H1 (cell line): ENCODE measurements at regions not wholly inside any gene's neighbourhood (a gene's known extent, or its start where the extent isn't known, plus 50 kb on each side); places are given as distances from the start of the nearest gene placed in this dataset.

Experiments used
- CTCF ChIA-PET: fragments of 300-600 bp; sonication (Branson Sonifier 250); formaldehyde crosslinking; loops from one replicate; lab custom pipeline; 2021; ENCODE audit not compliant: partially characterized antibody; lab: Charles Lee
- POLR2A ChIA-PET: fragments of 300-600 bp; sonication (Branson Sonifier 250); formaldehyde crosslinking; loops from one replicate; lab custom pipeline; 2021; ENCODE audit warnings: inconsistent platforms; ENCODE audit not compliant: partially characterized antibody; lab: Charles Lee
- DNase-seq, 2 experiments: peaks; one replicate each; pipeline versions ENCODE4 v3.0.0 to v3.0.0-alpha.2; 2010 to 2022; ENCODE audit warnings: low spot score in 2 of 2, low read depth in 1 of 2, mixed read lengths in 1 of 2
- FAIRE-seq: peaks from 2 replicates; lab custom pipeline; 2011; peaks lifted over from hg19 to GRCh38; lab: Jason Lieb, UNC
- H2AFZ ChIP-seq: 2 replicates; pipeline ENCODE4 v1.8.1; 2012; ENCODE audit warnings: low read length, inconsistent platforms
- H2AK5ac ChIP-seq: 2 replicates; pipeline ENCODE4 v1.6.1; 2013; ENCODE audit warnings: low read depth, low read length
- H2BK120ac ChIP-seq: replicated peaks from 2 replicates; pipeline ENCODE3; 2013; ENCODE audit warnings: low read depth, low read length, inconsistent platforms
- H2BK12ac ChIP-seq: 2 replicates; pipeline ENCODE4 v1.6.1; 2013; ENCODE audit warnings: low read depth, low read length
- H2BK15ac ChIP-seq: 2 replicates; pipeline ENCODE4 v1.6.1; 2013; ENCODE audit warnings: low read length
- H2BK20ac ChIP-seq: 2 replicates; pipeline ENCODE4 v1.6.1; 2013; ENCODE audit warnings: low read length
- H2BK5ac ChIP-seq: 2 replicates; pipeline ENCODE4 v1.6.1; 2013; ENCODE audit warnings: low read depth, low read length
- H3K14ac ChIP-seq: 2 replicates; pipeline ENCODE4 v1.6.1; 2013; ENCODE audit warnings: inconsistent platforms; ENCODE audit not compliant: insufficient read length
- H3K18ac ChIP-seq: 2 replicates; pipeline ENCODE4 v1.6.1; 2013; ENCODE audit warnings: low read length; ENCODE audit errors: extremely low read depth
- H3K23ac ChIP-seq: 2 replicates; pipeline ENCODE4 v1.6.1; 2013; ENCODE audit warnings: inconsistent platforms; ENCODE audit not compliant: insufficient read length
- H3K23me2 ChIP-seq: 2 replicates; pipeline ENCODE4 v1.6.1; 2013; ENCODE audit warnings: low read depth, low read length
- H3K27ac ChIP-seq: 2 replicates; pipeline ENCODE4 v1.6.1; 2011; ENCODE audit warnings: low read depth, low read length, inconsistent platforms
- H3K27me3 ChIP-seq, 4 experiments: replicated peaks in 1 of 4; 1 replicate in 1 of 4; 2 replicates in 3 of 4; pipeline versions ENCODE4 v1.6.1 to v1.8.1; 2011 to 2013; ENCODE audit warnings: low read length in 3 of 4, mild to moderate bottlenecking in 3 of 4, inconsistent platforms in 2 of 4, mixed read lengths in 2 of 4, moderate library complexity in 1 of 4; ENCODE audit not compliant: control insufficient read depth in 3 of 4, insufficient read depth in 3 of 4; ENCODE audit errors: extremely low read depth in 1 of 4
- H3K36me3 ChIP-seq, 4 experiments: 2 replicates each; pipeline versions ENCODE4 v1.6.1 to v1.8.1; 2011 to 2013; ENCODE audit warnings: mild to moderate bottlenecking in 4 of 4, low read length in 3 of 4, moderate library complexity in 2 of 4, control low read depth in 1 of 4, inconsistent platforms in 1 of 4; ENCODE audit not compliant: insufficient read depth in 4 of 4, control insufficient read depth in 2 of 4
- H3K4ac ChIP-seq: replicated peaks from 2 replicates; pipeline ENCODE3; 2013; ENCODE audit warnings: low read length, low read depth, mixed read lengths, inconsistent platforms; ENCODE audit not compliant: insufficient read length
- H3K4me1 ChIP-seq, 4 experiments: replicated peaks in 1 of 4; 1 replicate in 1 of 4; 2 replicates in 3 of 4; pipeline versions ENCODE4 v1.6.1 to v1.8.1; 2011 to 2013; ENCODE audit warnings: low read length in 3 of 4, inconsistent platforms in 2 of 4, mixed read lengths in 1 of 4; ENCODE audit not compliant: insufficient read depth in 4 of 4, control insufficient read depth in 3 of 4
- H3K4me2 ChIP-seq, 2 experiments: 2 replicates each; pipeline versions ENCODE4 v1.6.1 to v1.8.1; 2011 to 2013; ENCODE audit warnings: low read depth in 2 of 2, low read length in 2 of 2, control low read depth in 1 of 2, inconsistent platforms in 1 of 2, mild to moderate bottlenecking in 1 of 2; ENCODE audit not compliant: insufficient read depth in 1 of 2
- H3K4me3 ChIP-seq, 4 experiments: fragments of 200-600, 300-600 bp in 1 of 4; sonication (generic), shearing (Covaris generic), sonication (Bioruptor Twin) in 1 of 4; 2 replicates each; pipeline versions ENCODE4 v1.5.1 to v1.8.1; 2011 to 2016; ENCODE audit warnings: low read length in 4 of 4, low read depth in 3 of 4, control low read depth in 2 of 4, inconsistent platforms in 2 of 4, mild to moderate bottlenecking in 2 of 4, mixed read lengths in 1 of 4, moderate library complexity in 1 of 4; ENCODE audit not compliant: insufficient read depth in 2 of 4; ENCODE audit errors: extremely low read depth in 1 of 4
- H3K56ac ChIP-seq: replicated peaks from 2 replicates; pipeline ENCODE3; 2013; ENCODE audit warnings: low read depth, mild to moderate bottlenecking, mixed read lengths, low read length, inconsistent platforms; ENCODE audit not compliant: insufficient read length
- H3K79me1 ChIP-seq: 2 replicates; pipeline ENCODE4 v1.6.1; 2013; ENCODE audit warnings: low read depth, low read length, control low read depth
- H3K79me2 ChIP-seq, 2 experiments: 2 replicates each; pipeline versions ENCODE4 v1.6.1 to v1.8.1; 2012 to 2013; ENCODE audit warnings: low read length in 2 of 2, mild to moderate bottlenecking in 2 of 2, inconsistent platforms in 1 of 2; ENCODE audit not compliant: insufficient read depth in 2 of 2, control insufficient read depth in 1 of 2
- H3K9ac ChIP-seq, 4 experiments: replicated peaks in 1 of 4; 1 replicate in 1 of 4; 2 replicates in 3 of 4; pipeline versions ENCODE4 v1.6.1 to v1.8.1; 2011 to 2013; ENCODE audit warnings: low read depth in 3 of 4, low read length in 3 of 4, control low read depth in 2 of 4, mild to moderate bottlenecking in 2 of 4, moderate library complexity in 2 of 4, inconsistent platforms in 1 of 4; ENCODE audit errors: extremely low read depth in 1 of 4
- H3K9me3 ChIP-seq, 2 experiments: 2 replicates each; pipeline versions ENCODE4 v1.6.1 to v1.8.1; 2012 to 2013; ENCODE audit warnings: mild to moderate bottlenecking in 2 of 2, moderate library complexity in 2 of 2, control low read depth in 1 of 2, inconsistent platforms in 1 of 2, low read depth in 1 of 2, low read length in 1 of 2, mixed read lengths in 1 of 2; ENCODE audit not compliant: insufficient read depth in 2 of 2
- H4K20me1 ChIP-seq, 2 experiments: replicated peaks in 1 of 2; 2 replicates each; pipeline versions ENCODE3 to v1.8.1; 2011 to 2013; ENCODE audit warnings: inconsistent platforms in 2 of 2, low read length in 2 of 2, mild to moderate bottlenecking in 1 of 2; ENCODE audit not compliant: insufficient read depth in 2 of 2, control insufficient read depth in 1 of 2
- H4K5ac ChIP-seq: 2 replicates; pipeline ENCODE4 v1.6.1; 2013; ENCODE audit warnings: low read length, low read depth, mixed read lengths, inconsistent platforms; ENCODE audit not compliant: insufficient read length
- H4K8ac ChIP-seq: 2 replicates; pipeline ENCODE4 v1.8.0; 2013; ENCODE audit warnings: mild to moderate bottlenecking, moderate library complexity, low read length, inconsistent platforms; ENCODE audit not compliant: insufficient read depth; ENCODE audit errors: extremely low read depth
- H4K91ac ChIP-seq: replicated peaks from 2 replicates; pipeline ENCODE3; 2013; ENCODE audit warnings: low read length, mixed read lengths, inconsistent platforms; ENCODE audit not compliant: insufficient read length
- CEBPB ChIP-seq: IDR thresholded peaks from 2 replicates; pipeline ENCODE4 v1.6.1; 2012; ENCODE audit warnings: low read depth, low read length
- CREB1 ChIP-seq: IDR thresholded peaks from 2 replicates; pipeline ENCODE4 v1.6.1; 2012; ENCODE audit warnings: inconsistent platforms
- EP300 ChIP-seq, 2 experiments: IDR thresholded peaks; 1 replicate in 1 of 2; 2 replicates in 1 of 2; pipeline ENCODE4 v1.6.1; 2011 to 2012; ENCODE audit warnings: low read depth in 2 of 2, low read length in 2 of 2, mild to moderate bottlenecking in 2 of 2, borderline replicate concordance in 1 of 2, inconsistent platforms in 1 of 2, moderate library complexity in 1 of 2
- FOSL1 ChIP-seq: IDR thresholded peaks from 2 replicates; pipeline ENCODE4 v1.6.1; 2011; ENCODE audit warnings: mild to moderate bottlenecking, low read depth, low read length, moderate library complexity; ENCODE audit not compliant: insufficient read depth
- GABPA ChIP-seq: IDR thresholded peaks from 2 replicates; pipeline ENCODE4 v1.6.1; 2011; ENCODE audit warnings: mild to moderate bottlenecking, low read length, moderate library complexity, borderline replicate concordance; ENCODE audit not compliant: insufficient read depth
- JUN ChIP-seq: IDR thresholded peaks from 2 replicates; pipeline ENCODE4 v1.6.1; 2011; ENCODE audit warnings: low read depth, mild to moderate bottlenecking, improper control_type of control experiment, low read length
- JUND ChIP-seq: IDR thresholded peaks from 2 replicates; pipeline ENCODE4 v1.6.1; 2011; ENCODE audit warnings: mild to moderate bottlenecking, improper control_type of control experiment, low read length
- KDM5A ChIP-seq: fragments of 200-600 bp; IDR thresholded peaks from 2 replicates; pipeline ENCODE4 v1.7.1; 2012; ENCODE audit warnings: mild to moderate bottlenecking, low read length, inconsistent platforms, mixed read lengths
- SIN3A ChIP-seq, 2 experiments: IDR thresholded peaks in 1 of 2; conservative IDR thresholded peaks in 1 of 2; 2 replicates each; pipeline ENCODE4 v1.6.1; 2011 to 2012; ENCODE audit warnings: low read length in 2 of 2, improper control_type of control experiment in 1 of 2, low read depth in 1 of 2, mild to moderate bottlenecking in 1 of 2
- SIRT6 ChIP-seq: IDR thresholded peaks from one replicate; pipeline ENCODE4 v1.7.1; 2012; ENCODE audit warnings: low read length, inconsistent platforms
- SUZ12 ChIP-seq: fragments of 200-600 bp; sonication (generic); IDR thresholded peaks from 2 replicates; pipeline ENCODE4 v1.6.1; 2012; ENCODE audit warnings: mild to moderate bottlenecking, inconsistent platforms, low read length, moderate library complexity, mixed read lengths
- ZNF274 ChIP-seq: IDR thresholded peaks from 2 replicates; pipeline ENCODE4 v1.7.0; 2012; ENCODE audit warnings: low read length, borderline replicate concordance; ENCODE audit errors: extremely low read depth

DNA sequence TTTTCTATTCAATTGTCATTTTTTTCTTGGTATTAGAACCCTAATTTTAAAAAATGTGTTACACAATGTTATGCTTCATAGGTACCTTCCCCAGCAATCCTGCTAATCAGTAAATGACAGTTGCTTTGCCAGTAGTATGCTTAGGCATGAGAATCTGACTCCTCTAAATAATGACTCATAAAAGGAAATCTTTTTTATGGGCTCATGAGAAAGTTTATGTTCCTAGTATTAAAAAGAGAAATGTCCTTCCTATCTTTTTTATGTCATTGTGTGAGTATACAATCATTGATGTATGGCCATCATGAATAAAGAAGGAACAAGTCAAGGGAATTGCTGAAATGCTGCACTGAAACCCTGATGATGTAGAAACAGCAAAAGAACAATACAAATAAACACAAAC is 1237.7 kb upstream of the PCDH20 start:
- FAIRE-seq: no peak
- POLR2A ChIA-PET: no interaction called here
- no peak overlapping the region for H2BK12ac ChIP-seq
- no peak for TF ChIP-seq EP300 (IDR thresholded peaks at IDR 0.05; ENCODE audit: borderline replicate concordance in 1 of 2, low read depth in 2 of 2, low read length in 2 of 2)
- no peak for TF ChIP-seq CREB1
- no peak for TF ChIP-seq FOSL1
- no peak for TF ChIP-seq JUND
- TF ChIP-seq KDM5A: no peak
- TF ChIP-seq JUN: no peak
- no peak for TF ChIP-seq SUZ12
- TF ChIP-seq SIN3A (conservative IDR thresholded peaks at IDR 0.05 in 1 of 2, IDR thresholded peaks at IDR 0.05 in 1 of 2; ENCODE audit: low read depth in 1 of 2, low read length in 2 of 2): no peak
- no peak for TF ChIP-seq CEBPB
- TF ChIP-seq GABPA: no peak
- TF ChIP-seq ZNF274: no peak
- no peak for TF ChIP-seq SIRT6

More for the DNA sequence above, 1237.7 kb upstream of the PCDH20 start:
- no peak overlapping the region for H2BK120ac ChIP-seq
- H4K20me1 ChIP-seq: no peaks in the 10 kb centered on the region
- DNase-seq: no peak
- H2AFZ ChIP-seq: no peak overlapping the region
- no peak overlapping the region for H4K5ac ChIP-seq
- no peak overlapping the region for H3K23ac ChIP-seq
- H3K36me3 ChIP-seq: no peaks in the 10 kb centered on the region
- H3K14ac ChIP-seq: no peak overlapping the region
- H3K4ac ChIP-seq: no peak overlapping the region
- no peaks in the 10 kb centered on the region for H3K4me1 ChIP-seq
- H3K9me3 ChIP-seq: no peaks in the 10 kb centered on the region
- CTCF ChIA-PET: interaction anchor here (0.9 kb wide), 1 partner anchor 9 kb away, joined by 3 read pairs; no protein-coding TSS in a partner anchor
- no peak overlapping the region for H4K91ac ChIP-seq
- H3K79me2 ChIP-seq: no peaks in the 10 kb centered on the region
- no peaks in the 10 kb centered on the region for H3K79me1 ChIP-seq
- H3K56ac ChIP-seq: no peak overlapping the region
- H2BK5ac ChIP-seq: no peak overlapping the region
- H2BK20ac ChIP-seq: no peak overlapping the region
- H3K18ac ChIP-seq: no peak overlapping the region
- no peak overlapping the region for H3K4me3 ChIP-seq
- H3K4me2 ChIP-seq: no peak overlapping the region
- peaks cover 0 to 1% (median 0%) of the 10 kb centered on the region in 4 experiments; a peak in 1 of 7 replicates for H3K27me3 ChIP-seq
- H3K23me2 ChIP-seq: no peaks in the 10 kb centered on the region
- H2AK5ac ChIP-seq: no peak overlapping the region
- no peak overlapping the region for H3K9ac ChIP-seq
- no peak overlapping the region for H3K27ac ChIP-seq
- no peak overlapping the region for H2BK15ac ChIP-seq
- H4K8ac ChIP-seq: no peak overlapping the region
